Renal cortex interstitium (tissue), 11 donors: ENCODE measurements at regions not wholly inside any gene's neighbourhood (a gene's known extent, or its start where the extent isn't known, plus 50 kb on each side); places are given as distances from the start of the nearest gene placed in this dataset.
A peak's percentile ranks its signal among the peaks of the same experiment; 100 is the strongest.
"Not testable (repeated sequence)": the region's sequence is repeated elsewhere in the genome, so short reads cannot be mapped to it uniquely, and the experiment has no call there.

Experiments used
- DNase-seq, 11 donors: peaks; one replicate each; pipeline ENCODE4 v3.0.0-alpha.2; 2013; ENCODE audit warnings: low read depth in 9 of 11, low spot score in 4 of 11; ENCODE audit errors: extremely low read depth in 1 of 11

DNA sequence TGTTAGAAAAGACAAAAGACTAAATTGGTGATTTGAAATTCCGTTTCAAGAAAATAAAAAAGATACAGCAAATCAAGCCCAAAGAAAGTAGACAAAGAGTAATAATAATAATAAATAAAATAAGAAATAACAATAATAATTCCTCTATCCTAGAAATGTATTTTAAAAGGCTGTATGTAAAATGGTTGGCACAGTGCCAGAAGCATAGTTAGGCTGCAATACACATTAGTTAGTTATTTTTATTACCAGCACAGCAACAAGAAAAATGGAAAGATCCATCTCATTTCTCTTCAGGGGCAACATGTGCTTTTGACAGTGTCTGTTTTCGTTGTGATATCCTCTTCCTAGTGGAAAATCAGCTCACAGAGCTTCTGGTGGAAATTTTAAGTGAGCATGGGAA lies 174.1 kb upstream of the TMTC1 start:
- peak in 2 of 11 donors; percentile 6 to 9 for DNase-seq

DNA sequence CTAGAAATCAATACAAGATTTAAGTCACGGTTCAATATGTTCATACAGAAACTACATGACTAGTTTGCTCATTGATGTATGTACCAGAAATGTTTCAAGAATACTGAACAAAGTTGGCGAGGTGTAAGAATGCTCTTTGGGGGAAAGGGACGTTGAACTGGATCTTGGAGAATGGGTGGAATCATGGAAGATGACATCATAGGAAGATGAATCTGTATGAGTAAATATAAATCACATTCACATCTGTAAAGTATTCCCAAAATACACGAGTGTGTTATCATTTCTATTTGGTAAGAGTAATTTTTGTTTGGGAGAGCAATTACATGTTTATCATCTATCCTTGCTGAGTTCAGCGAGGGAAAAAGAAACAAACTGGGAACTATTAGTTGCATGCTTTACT lies 162.2 kb upstream of the TMTC1 start:
- DNase-seq = no peak

DNA sequence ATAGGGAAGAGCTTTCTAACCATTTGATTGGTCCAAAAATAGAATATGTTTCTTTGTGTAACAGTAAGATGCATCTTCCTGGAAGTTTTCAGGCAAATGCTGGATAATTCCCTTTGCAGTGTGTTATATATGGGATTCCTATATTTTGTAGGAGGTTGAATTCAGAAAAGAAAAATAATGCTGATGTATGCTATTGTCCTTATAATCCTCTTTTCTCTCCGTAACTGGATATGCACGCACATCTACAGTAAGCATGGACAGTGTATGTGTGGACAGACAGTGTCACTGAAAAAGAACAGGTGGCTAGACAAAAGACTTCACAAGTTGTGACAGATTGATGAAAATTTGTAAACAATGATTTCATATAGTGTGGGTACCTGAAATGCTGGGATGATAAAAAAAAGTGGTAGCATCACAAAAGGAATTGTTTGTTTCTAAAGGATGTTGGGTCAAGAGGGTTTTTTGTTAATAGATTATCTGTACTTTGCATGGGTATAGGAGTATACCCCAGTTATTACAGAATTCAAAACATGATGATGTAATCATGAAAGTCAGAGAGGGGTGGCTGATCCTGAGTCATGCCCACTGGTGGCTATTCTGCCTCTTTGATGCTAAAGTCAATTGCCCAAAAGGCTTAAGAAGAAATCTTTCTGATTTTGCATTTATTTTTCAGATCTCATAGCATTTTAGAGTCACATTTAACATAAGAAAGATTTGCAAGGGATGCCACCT lies 160.7 kb upstream of the TMTC1 start:
- no peak for DNase-seq

GRCh38 chr12:29943683-29944082 lies 159.9 kb upstream of the TMTC1 start:
- no peak for DNase-seq

DNA sequence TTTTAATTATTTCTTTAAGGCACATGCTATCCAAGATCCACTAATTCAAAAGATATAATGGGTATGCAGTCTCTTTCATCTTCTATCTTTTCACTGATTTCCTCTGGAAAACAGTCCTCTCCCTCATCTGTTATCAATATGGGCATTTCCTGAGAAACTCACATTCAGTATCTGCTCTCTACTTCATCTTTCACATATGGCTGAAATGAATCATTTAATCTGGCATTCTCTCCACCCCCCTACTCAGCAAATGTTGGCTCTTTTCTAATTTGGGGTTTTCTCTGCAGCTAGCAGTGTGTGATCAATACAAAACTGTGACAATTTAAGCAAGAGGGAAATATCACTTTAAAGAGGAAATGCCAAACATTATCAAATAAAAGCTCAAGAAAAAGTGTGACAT lies 157.1 kb upstream of the TMTC1 start:
- DNase-seq = no peak

DNA sequence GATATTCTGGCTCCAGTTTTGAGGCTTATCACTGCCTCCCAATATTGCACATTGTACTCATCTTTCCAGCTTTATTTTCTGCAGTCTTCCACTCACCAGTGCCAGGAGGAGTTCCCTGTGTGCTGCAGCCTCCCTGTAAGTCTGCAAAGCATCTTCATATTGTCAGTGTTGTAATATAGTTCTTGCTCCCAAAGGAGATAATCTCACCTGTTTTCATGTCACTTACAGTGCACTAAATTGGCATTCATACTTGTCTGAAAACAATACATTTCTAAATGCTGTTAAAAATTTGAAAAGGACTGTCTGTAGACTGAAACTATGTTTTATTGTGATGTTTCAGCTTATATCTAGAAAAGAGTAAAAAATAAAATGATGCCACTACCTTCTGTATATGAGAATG lies 146.8 kb upstream of the TMTC1 start:
- no peak for DNase-seq

- DNase-seq = no peak
These were observed 145.6 kb upstream of the TMTC1 start for GRCh38 chr12:29929295-29929694.

DNA sequence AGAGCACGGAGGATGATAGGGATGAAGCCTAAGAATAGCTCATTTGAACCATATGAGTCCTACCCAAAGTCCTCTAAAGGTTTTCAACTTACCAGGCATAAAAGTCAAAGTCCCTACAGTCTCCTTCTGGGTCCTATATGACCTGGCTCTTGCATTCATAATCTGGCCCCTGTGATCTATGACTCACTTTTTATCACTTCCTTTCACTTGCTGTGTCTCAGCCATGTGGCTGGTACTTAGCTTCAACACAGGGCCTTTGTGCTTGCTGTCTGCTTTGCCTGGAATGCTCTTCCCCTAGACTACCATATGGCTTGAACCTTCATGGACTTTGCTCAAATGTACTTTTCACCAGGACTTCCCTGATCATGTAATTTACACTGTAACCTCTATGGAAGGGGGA lies 137.6 kb upstream of the TMTC1 start:
- no peak for DNase-seq

- DNase-seq = no peak
These were observed 124.4 kb upstream of the TMTC1 start for GRCh38 chr12:29908157-29908556.

DNA sequence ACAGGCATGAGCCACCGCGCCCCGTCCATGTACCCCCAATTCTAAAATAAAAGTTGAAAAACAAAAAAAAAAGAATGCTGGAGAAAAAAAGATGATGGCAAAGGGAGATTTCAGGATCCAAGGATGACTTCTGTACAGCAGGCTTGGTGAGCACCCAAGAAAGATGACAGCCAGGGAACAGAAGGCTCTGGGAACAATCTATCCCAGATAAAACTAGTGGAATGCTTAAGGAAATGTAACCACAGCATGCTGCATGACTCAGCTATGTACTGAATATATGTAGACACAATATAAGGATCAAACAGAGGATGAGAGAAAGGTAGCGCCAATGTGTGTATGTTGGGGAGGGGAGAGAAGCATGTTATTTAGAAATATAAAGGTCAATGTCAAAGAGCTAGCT lies 123.7 kb upstream of the TMTC1 start:
- no peak for DNase-seq

DNA sequence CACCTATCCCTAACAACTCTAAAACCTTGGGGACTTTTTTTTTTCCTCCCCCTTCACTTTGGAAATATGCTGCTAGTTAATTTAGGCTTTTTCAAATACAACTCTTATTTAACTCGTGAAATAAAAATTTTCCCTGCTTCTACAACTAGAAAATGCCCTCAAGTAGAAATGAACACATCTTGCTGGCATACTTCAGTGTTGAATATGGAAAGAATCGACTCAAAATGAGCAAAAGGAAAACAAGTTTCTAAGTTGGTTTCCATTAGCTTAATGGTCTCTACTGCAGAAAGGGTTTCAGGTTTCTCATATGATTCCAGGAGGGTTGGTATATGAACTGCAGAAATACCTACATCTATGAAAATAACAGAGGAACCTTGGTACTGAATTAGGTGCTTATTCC lies 118.3 kb upstream of the TMTC1 start:
- DNase-seq = no peak

DNA sequence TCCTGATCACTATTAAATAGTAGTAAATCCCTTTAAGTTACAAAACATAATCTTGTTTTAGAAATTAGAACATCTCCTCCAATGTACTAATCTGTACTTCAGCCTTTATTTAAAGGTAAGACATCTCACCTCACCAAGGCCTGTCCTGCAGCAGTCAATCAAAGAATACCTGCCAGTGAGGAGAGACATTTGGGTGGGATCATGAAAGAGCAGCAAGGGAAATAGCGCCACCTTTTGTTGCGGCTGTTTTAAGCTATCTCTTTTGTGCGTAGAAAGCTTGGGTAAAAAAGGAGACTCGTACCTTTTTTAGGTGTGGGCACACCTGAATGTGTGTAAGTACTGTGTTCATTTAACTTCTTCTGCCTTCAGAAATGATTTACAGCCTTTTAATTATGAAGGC lies 117.8 kb upstream of the TMTC1 start:
- DNase-seq = no peak

- no peak for DNase-seq
These were observed 115.6 kb upstream of the TMTC1 start for GRCh38 chr12:29899212-29899931.

DNA sequence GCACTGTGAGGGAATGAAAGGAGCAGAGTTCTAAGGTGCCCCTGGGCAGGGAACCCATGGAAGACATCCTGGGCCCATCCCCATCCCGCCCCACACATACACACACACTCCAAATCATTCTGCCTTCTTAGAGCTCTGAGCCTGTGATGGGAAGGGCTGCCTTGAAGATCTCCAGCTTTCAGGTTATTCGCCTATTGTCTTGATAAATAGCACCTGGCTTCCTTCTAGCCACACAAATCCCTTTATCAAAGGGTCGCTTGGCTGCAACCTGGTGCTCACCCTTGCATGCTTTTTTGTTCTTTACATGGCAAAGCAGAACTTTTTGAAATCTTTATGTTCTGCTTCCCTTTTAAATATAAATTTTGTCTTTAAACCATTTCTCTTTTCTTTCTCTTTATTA lies 112.2 kb upstream of the TMTC1 start:
- no peak for DNase-seq

DNA sequence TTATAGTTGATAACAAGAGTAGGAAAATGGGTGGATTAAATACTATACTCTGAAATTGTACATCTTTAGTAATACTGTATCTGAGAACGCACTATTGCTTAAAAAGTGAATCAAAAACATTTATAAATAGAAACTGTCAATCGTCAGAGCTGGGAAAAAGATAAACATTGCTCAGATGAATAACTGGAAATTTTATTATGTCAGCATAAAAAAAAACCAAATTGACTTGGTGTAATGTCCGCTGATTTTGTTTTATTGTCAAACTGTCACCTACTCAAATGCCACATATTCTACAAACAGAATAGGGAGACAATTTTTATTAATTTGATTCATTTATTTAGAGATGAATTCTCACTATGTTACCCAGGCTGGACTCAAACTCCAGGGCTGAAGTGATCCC lies 109.3 kb upstream of the TMTC1 start:
- DNase-seq = no peak

DNA sequence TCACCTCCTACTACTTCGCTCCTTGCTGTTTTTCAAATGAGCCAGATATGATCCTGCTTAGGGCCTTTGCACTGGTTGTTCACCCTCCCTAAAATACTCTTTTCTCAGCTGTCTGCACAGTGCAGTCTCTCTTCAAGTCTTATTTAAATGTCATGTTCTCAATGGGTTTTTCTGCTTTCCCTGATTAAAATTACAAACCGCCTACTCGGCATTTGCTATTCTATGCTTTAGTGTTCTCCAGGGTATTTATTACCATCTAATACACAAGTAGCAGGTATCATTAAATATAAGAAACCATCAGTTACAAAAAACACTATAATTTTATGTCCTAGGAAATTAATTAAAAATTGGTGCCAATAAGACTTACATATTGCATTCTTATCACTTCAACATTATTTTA lies 108.0 kb upstream of the TMTC1 start:
- no peak for DNase-seq

- DNase-seq = peak in 1 of 11 donors; percentile 20
These were observed 106.0 kb upstream of the TMTC1 start for GRCh38 chr12:29889737-29890136.

GRCh38 chr12:29888777-29889176 lies 105.0 kb upstream of the TMTC1 start:
- DNase-seq = no peak

GRCh38 chr12:29884957-29885356 lies 101.2 kb upstream of the TMTC1 start:
- DNase-seq = not testable (repeated sequence)

GRCh38 chr12:29883941-29884554 lies 100.3 kb upstream of the TMTC1 start:
- no peak for DNase-seq

- DNase-seq = no peak
These were observed 99.8 kb upstream of the TMTC1 start for GRCh38 chr12:29883525-29883924.
